ENCODE measurements at regions not wholly inside any gene's neighbourhood (a gene's known extent, or its start where the extent isn't known, plus 50 kb on each side); places are given as distances from the start of the nearest gene placed in this dataset.

DNA sequence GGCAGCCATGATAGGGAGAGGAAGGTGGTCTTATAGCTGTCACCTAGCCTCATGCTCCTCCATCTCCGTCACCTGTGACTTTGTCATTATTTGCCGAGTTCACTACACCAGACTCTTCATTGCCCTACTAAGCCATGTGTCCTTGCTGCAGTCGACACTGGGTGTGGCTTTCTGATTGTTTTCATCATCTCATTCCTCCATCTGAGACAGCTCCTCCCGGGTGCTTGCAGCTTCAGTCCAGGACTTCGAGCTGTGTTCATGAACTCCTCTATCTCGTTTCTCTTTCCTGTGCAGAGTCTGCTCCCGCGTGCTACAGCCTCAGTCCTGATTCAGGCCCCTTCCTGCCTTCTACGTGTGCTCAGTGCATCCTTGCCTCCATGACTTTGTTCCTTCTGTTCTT, 295.1 kb upstream of the TNP1 start:
- TF ChIP-seq, protein P1, sequence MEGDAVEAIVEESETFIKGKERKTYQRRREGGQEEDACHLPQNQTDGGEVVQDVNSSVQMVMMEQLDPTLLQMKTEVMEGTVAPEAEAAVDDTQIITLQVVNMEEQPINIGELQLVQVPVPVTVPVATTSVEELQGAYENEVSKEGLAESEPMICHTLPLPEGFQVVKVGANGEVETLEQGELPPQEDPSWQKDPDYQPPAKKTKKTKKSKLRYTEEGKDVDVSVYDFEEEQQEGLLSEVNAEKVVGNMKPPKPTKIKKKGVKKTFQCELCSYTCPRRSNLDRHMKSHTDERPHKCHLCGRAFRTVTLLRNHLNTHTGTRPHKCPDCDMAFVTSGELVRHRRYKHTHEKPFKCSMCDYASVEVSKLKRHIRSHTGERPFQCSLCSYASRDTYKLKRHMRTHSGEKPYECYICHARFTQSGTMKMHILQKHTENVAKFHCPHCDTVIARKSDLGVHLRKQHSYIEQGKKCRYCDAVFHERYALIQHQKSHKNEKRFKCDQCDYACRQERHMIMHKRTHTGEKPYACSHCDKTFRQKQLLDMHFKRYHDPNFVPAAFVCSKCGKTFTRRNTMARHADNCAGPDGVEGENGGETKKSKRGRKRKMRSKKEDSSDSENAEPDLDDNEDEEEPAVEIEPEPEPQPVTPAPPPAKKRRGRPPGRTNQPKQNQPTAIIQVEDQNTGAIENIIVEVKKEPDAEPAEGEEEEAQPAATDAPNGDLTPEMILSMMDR (IDR thresholded peaks at IDR 0.05): no peak
- TF ChIP-seq ZFX (IDR thresholded peaks at IDR 0.05; ENCODE audit: borderline replicate concordance): no peak
